ENCODE measurements at regions not wholly inside any gene's neighbourhood (a gene's known extent, or its start where the extent isn't known, plus 50 kb on each side); places are given as distances from the start of the nearest gene placed in this dataset.
"Not testable (repeated sequence)": the region's sequence is repeated elsewhere in the genome, so short reads cannot be mapped to it uniquely, and the experiment has no call there.

DNA sequence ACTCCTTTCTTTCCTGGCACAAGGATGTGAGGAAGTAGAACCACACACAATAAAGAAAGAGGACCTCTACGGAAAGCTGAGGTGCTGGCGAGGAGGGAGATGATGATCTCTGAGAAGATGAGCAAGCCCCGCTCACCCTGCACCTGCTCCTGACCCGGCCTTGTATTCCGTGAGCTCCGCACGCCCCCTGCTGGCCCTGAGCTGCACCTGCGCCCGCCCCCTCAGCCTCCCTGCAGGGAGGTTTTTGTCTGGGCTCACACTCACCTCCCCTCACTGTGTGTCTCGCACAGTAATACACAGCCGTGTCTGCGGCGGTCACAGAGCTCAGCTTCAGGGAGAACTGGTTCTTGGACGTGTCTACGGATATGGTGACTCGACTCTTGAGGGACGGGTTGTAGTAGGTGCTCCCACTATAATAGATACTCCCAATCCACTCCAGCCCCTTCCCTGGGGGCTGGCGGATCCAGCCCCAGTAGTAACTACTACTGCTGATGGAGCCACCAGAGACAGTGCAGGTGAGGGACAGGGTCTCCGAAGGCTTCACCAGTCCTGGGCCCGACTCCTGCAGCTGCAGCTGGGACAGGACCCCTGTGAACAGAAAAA lies 895.1 kb downstream of the TMEM121 start:
- POLR2A ChIA-PET; H3K27ac Mint-ChIP-seq; H3K36me3 ChIP-seq (ENCODE audit: insufficient read depth, low read length); H3K36me3 Mint-ChIP-seq (ENCODE audit: low read depth); H3K9me3 Mint-ChIP-seq; intact Hi-C loops (cut with DNase I, micrococcal nuclease); H3K4me3 ChIP-seq (ENCODE audit: low read length); H3K27me3 ChIP-seq (ENCODE audit: control insufficient read depth in 1 of 2, insufficient read depth in 2 of 2, low read length in 2 of 2); H3K4me1 ChIP-seq (ENCODE audit: insufficient read depth, low read length); H3K4me3 Mint-ChIP-seq; H3K9me3 ChIP-seq (ENCODE audit: control insufficient read depth in 1 of 2, insufficient read depth in 1 of 2, low read length in 2 of 2); H3K27ac ChIP-seq (ENCODE audit: low read depth in 1 of 2, low read length in 2 of 2): not testable (repeated sequence)
- CTCF ChIA-PET, result interaction anchor here (1.1 to 1.9 kb wide), 7 partner anchors 11 to 164 kb away, joined by 3 to 7 read pairs (median 5); no protein-coding TSS in a partner anchor
- DNase-seq (peak in 10 of 14 experiments; percentile 55 to 85 (median 76)), ATAC-seq (ENCODE audit: poor library complexity) (peak; percentile 74)
- Mint-ChIP-seq H3K27me3 (peaks cover 28% of the 10 kb centered on the region), H3K4me1 (ENCODE audit: low read depth) (peaks cover 15% of the 10 kb centered on the region)
- TF ChIP-seq, protein P1, sequence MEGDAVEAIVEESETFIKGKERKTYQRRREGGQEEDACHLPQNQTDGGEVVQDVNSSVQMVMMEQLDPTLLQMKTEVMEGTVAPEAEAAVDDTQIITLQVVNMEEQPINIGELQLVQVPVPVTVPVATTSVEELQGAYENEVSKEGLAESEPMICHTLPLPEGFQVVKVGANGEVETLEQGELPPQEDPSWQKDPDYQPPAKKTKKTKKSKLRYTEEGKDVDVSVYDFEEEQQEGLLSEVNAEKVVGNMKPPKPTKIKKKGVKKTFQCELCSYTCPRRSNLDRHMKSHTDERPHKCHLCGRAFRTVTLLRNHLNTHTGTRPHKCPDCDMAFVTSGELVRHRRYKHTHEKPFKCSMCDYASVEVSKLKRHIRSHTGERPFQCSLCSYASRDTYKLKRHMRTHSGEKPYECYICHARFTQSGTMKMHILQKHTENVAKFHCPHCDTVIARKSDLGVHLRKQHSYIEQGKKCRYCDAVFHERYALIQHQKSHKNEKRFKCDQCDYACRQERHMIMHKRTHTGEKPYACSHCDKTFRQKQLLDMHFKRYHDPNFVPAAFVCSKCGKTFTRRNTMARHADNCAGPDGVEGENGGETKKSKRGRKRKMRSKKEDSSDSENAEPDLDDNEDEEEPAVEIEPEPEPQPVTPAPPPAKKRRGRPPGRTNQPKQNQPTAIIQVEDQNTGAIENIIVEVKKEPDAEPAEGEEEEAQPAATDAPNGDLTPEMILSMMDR (IDR thresholded peaks at IDR 0.05), result peak; percentile 63

DNA sequence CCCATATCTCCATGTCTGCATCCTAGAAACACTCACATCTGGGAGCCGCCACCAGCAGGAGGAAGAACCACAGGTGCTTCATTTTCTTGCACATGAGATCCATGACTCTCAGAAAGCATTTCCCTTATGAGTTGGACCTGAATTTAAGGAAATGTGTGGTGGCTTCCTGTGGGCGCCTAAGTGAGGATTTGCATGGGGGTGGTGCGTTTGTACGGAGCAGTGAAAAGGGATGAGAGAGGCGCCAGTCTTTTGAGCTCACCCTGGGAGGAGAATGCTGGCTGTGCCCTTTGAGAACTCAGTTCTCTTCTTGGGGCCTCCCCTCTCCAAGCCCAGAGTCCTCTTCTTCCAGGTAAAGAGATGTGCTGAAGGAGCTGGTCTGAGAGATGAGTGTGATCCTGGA lies 895.7 kb downstream of the TMEM121 start:
- TF ChIP-seq, protein P1 (IDR thresholded peaks at IDR 0.05), result no peak
- ATAC-seq (ENCODE audit: poor library complexity) (no peak), DNase-seq (no peak)
- H3K9me3 ChIP-seq (ENCODE audit: control insufficient read depth in 1 of 2, insufficient read depth in 1 of 2, low read length in 2 of 2), result peaks cover 0 to 6% of the 10 kb centered on the region in 2 experiments
- no peaks in the 10 kb centered on the region for H3K9me3 Mint-ChIP-seq
- peaks cover 15% of the 10 kb centered on the region for H3K4me1 Mint-ChIP-seq (ENCODE audit: low read depth)
- ChIA-PET POLR2A (no interaction called here), CTCF (interaction anchor here (0.7 to 1.9 kb wide), 7 partner anchors 11 to 112 kb away, joined by 3 to 7 read pairs (median 5); no protein-coding TSS in a partner anchor)
- no peak overlapping the region for H3K27ac ChIP-seq (ENCODE audit: low read depth in 1 of 2, low read length in 2 of 2)
- H3K36me3 ChIP-seq (ENCODE audit: insufficient read depth, low read length), result no peaks in the 10 kb centered on the region
- no peaks in the 10 kb centered on the region for H3K36me3 Mint-ChIP-seq (ENCODE audit: low read depth)
- no peaks in the 10 kb centered on the region for H3K27me3 ChIP-seq (ENCODE audit: control insufficient read depth in 1 of 2, insufficient read depth in 2 of 2, low read length in 2 of 2)
- peaks cover 33% of the 10 kb centered on the region for H3K27me3 Mint-ChIP-seq
- no peak overlapping the region for H3K27ac Mint-ChIP-seq
- no peak overlapping the region for H3K4me3 Mint-ChIP-seq
- H3K4me3 ChIP-seq (ENCODE audit: low read length), result no peak overlapping the region
- intact Hi-C loops (cut with DNase I, micrococcal nuclease), result no loop called here
- peaks cover 7% of the 10 kb centered on the region for H3K4me1 ChIP-seq (ENCODE audit: insufficient read depth, low read length)

DNA sequence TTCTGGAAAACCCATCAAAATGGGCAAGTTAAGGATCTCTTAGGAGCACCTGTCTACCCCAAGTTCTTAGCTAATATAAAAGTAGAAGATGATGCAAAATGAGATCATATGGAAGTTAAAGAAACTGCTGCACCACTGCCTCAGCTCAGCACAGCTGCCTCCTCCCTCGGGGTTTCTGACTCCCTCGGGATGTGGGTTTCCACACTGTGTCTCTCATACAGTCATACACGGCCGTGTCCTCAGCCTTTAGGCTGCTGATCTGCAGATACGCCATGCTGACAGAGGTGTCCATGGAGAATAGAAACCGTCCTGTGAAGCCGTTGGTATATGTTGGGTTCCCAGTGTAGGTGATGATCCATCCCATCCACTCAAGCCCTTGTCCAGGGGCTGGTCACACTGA lies 898.8 kb downstream of the TMEM121 start:
- H3K27ac Mint-ChIP-seq; H3K4me1 ChIP-seq (ENCODE audit: insufficient read depth, low read length); H3K9me3 Mint-ChIP-seq; POLR2A ChIA-PET; H3K36me3 ChIP-seq (ENCODE audit: insufficient read depth, low read length); ATAC-seq (ENCODE audit: poor library complexity); H3K36me3 Mint-ChIP-seq (ENCODE audit: low read depth); DNase-seq; H3K27ac ChIP-seq (ENCODE audit: low read depth in 1 of 2, low read length in 2 of 2); H3K4me3 Mint-ChIP-seq; H3K9me3 ChIP-seq (ENCODE audit: control insufficient read depth in 1 of 2, insufficient read depth in 1 of 2, low read length in 2 of 2); H3K4me3 ChIP-seq (ENCODE audit: low read length); H3K4me1 Mint-ChIP-seq (ENCODE audit: low read depth); intact Hi-C loops (cut with DNase I, micrococcal nuclease); H3K27me3 ChIP-seq (ENCODE audit: control insufficient read depth in 1 of 2, insufficient read depth in 2 of 2, low read length in 2 of 2): not testable (repeated sequence)
- CTCF ChIA-PET, result interaction anchor here (1.9 kb wide), 1 partner anchor 11 kb away, joined by 5 read pairs; no protein-coding TSS in a partner anchor
- peaks cover 37% of the 10 kb centered on the region for H3K27me3 Mint-ChIP-seq

Measured in CD4-positive, alpha-beta T cell (primary cell).